SK-N-SH (cell line): ENCODE measurements at regions not wholly inside any gene's neighbourhood (a gene's known extent, or its start where the extent isn't known, plus 50 kb on each side); places are given as distances from the start of the nearest gene placed in this dataset.

Experiments used
- CTCF ChIA-PET: fragments of 300-600, 350-600 bp; formaldehyde crosslinking; extraction: SDS; loops from one replicate; lab custom pipeline; 2021; lab: Yijun Ruan, JAX
- POLR2A ChIA-PET: fragments of 350-600 bp; sonication (Branson Sonifier 250); formaldehyde crosslinking; extraction: SDS; loops from one replicate; lab custom pipeline; 2020; ENCODE audit warnings: antibody characterized with exemption, inconsistent platforms; lab: Yijun Ruan, JAX
- DNase-seq: peaks from one replicate; pipeline ENCODE4 v3.0.0; 2012
- H2AFZ ChIP-seq: fragments of 200-600 bp; sonication (generic); 2 replicates; pipeline ENCODE4 v1.8.1; 2016; ENCODE audit warnings: antibody characterized with exemption, mild to moderate bottlenecking, low read depth
- H3F3A ChIP-seq: fragments of 200-600 bp; sonication (generic); replicated peaks from 2 replicates; pipeline ENCODE3; 2016; ENCODE audit warnings: antibody characterized with exemption, mild to moderate bottlenecking; ENCODE audit not compliant: insufficient read depth
- H3K27ac ChIP-seq, 2 experiments: fragments of 200-500 bp in 1 of 2; fragments of 200-600 bp in 1 of 2; sonication (Bioruptor generic) in 1 of 2; sonication (generic), shearing (Covaris generic) in 1 of 2; 2 replicates each; pipeline versions ENCODE4 v1.5.1 to v1.6.1; 2014 to 2016; ENCODE audit warnings: low read depth in 2 of 2, inconsistent platforms in 1 of 2, low read length in 1 of 2, mild to moderate bottlenecking in 1 of 2, mixed read lengths in 1 of 2
- H3K27me3 ChIP-seq: fragments of 200-600 bp; sonication (generic), shearing (Covaris generic); 2 replicates; pipeline ENCODE4 v1.6.1; 2016; ENCODE audit warnings: mixed run types; ENCODE audit not compliant: insufficient read depth
- H3K36me3 ChIP-seq, 2 experiments: fragments of 200-500 bp in 1 of 2; fragments of 200-600 bp in 1 of 2; sonication (Bioruptor generic) in 1 of 2; sonication (generic) in 1 of 2; replicated peaks in 1 of 2; 2 replicates each; pipeline versions ENCODE3 to v1.5.1; 2014 to 2016; ENCODE audit warnings: low read length in 1 of 2, mild to moderate bottlenecking in 1 of 2; ENCODE audit not compliant: insufficient read depth in 2 of 2, control insufficient read depth in 1 of 2
- H3K4me1 ChIP-seq, 2 experiments: fragments of 200-500 bp in 1 of 2; fragments of 200-600 bp in 1 of 2; sonication (Bioruptor generic) in 1 of 2; sonication (generic), shearing (Covaris generic) in 1 of 2; 2 replicates each; pipeline versions ENCODE4 v1.5.1 to v1.6.1; 2014 to 2016; ENCODE audit warnings: low read depth in 1 of 2, low read length in 1 of 2, mixed run types in 1 of 2; ENCODE audit not compliant: insufficient read depth in 2 of 2, control insufficient read depth in 1 of 2
- H3K4me2 ChIP-seq: fragments of 200-600 bp; sonication (generic), shearing (Covaris generic); 2 replicates; pipeline ENCODE4 v1.6.1; 2017; ENCODE audit warnings: mixed run types
- H3K4me3 ChIP-seq, 2 experiments: fragments of 200-500 bp in 1 of 2; fragments of 200-600 bp in 1 of 2; sonication (Bioruptor generic) in 1 of 2; sonication (generic), shearing (Covaris generic) in 1 of 2; 2 replicates each; pipeline versions ENCODE4 v1.5.1 to v1.8.1; 2014 to 2016; ENCODE audit warnings: low read depth in 2 of 2, inconsistent platforms in 1 of 2, low read length in 1 of 2, mild to moderate bottlenecking in 1 of 2, mixed read lengths in 1 of 2, moderate library complexity in 1 of 2
- H3K79me2 ChIP-seq: fragments of 200-600 bp; sonication (generic); 2 replicates; pipeline ENCODE4 v1.8.1; 2017; ENCODE audit warnings: mild to moderate bottlenecking; ENCODE audit not compliant: insufficient read depth
- H3K9ac ChIP-seq: fragments of 200-600 bp; sonication (generic); 2 replicates; pipeline ENCODE4 v1.6.1; 2017; ENCODE audit warnings: mixed run types
- H3K9me2 ChIP-seq: fragments of 200-600 bp; sonication (generic); 2 replicates; pipeline ENCODE4 v1.6.1; 2017; ENCODE audit warnings: mixed run types
- H3K9me3 ChIP-seq: fragments of 200-600 bp; sonication (generic); 2 replicates; pipeline ENCODE4 v1.6.1; 2017; ENCODE audit warnings: mixed run types, mild to moderate bottlenecking, moderate library complexity
- H4K20me1 ChIP-seq: fragments of 200-600 bp; sonication (generic); 2 replicates; pipeline ENCODE4 v1.6.1; 2017; ENCODE audit warnings: mild to moderate bottlenecking, mixed run types; ENCODE audit not compliant: insufficient read depth
- FOXM1 ChIP-seq: IDR thresholded peaks from 2 replicates; pipeline ENCODE4 v1.4.0; 2012; ENCODE audit warnings: low read depth, mild to moderate bottlenecking
- GABPA ChIP-seq: IDR thresholded peaks from 2 replicates; pipeline ENCODE4 v1.4.0; 2012; ENCODE audit warnings: low read depth, mild to moderate bottlenecking
- GATA2 ChIP-seq: sonication (generic); formaldehyde crosslinking; IDR thresholded peaks from 2 replicates; pipeline ENCODE4 v1.5.0; 2020; ENCODE audit warnings: mild to moderate bottlenecking, missing genetic modification reagents
- MAX ChIP-seq: IDR thresholded peaks from 2 replicates; pipeline ENCODE4 v1.4.0; 2012; ENCODE audit warnings: low read depth
- MEF2A ChIP-seq: IDR thresholded peaks from 2 replicates; pipeline ENCODE4 v1.4.0; 2012; ENCODE audit warnings: low read depth, borderline replicate concordance
- MXI1 ChIP-seq: IDR thresholded peaks from 2 replicates; pipeline ENCODE4 v1.6.1; 2012; ENCODE audit warnings: mild to moderate bottlenecking, low read depth, low read length, improper control_type of control experiment
- RAD21 ChIP-seq: IDR thresholded peaks from 2 replicates; pipeline ENCODE4 v1.6.1; 2012; ENCODE audit warnings: mild to moderate bottlenecking, low read length
- REST ChIP-seq: IDR thresholded peaks from 2 replicates; pipeline ENCODE4 v1.6.1; 2012; ENCODE audit warnings: mild to moderate bottlenecking, low read depth, low read length, moderate library complexity
- TAF1 ChIP-seq: IDR thresholded peaks from 2 replicates; pipeline ENCODE4 v1.6.1; 2012; ENCODE audit warnings: low read depth, mild to moderate bottlenecking, low read length, moderate library complexity, borderline replicate concordance
- YY1 ChIP-seq: IDR thresholded peaks from 2 replicates; pipeline ENCODE4 v1.4.0; 2012; ENCODE audit warnings: low read depth, mild to moderate bottlenecking
- ZBTB33 ChIP-seq: IDR thresholded peaks from 2 replicates; pipeline ENCODE4 v1.4.0; 2012; ENCODE audit warnings: low read depth, borderline replicate concordance
- WGBS: methylation state at CpG from one replicate; pipeline ENCODE4 v1.1.6; 2017; ENCODE audit warnings: low lambda C conversion rate; 5-methylcytosine and 5-hydroxymethylcytosine counted together

- H3K4me1 ChIP-seq, result peaks cover 0 to 9% of the 10 kb centered on the region in 2 experiments; a peak in 2 of 4 replicates
- H2AFZ ChIP-seq, result no peak overlapping the region
- TF ChIP-seq REST (no peak), GATA2 (no peak)
- H3F3A ChIP-seq, result no peaks in the 10 kb centered on the region
- no peaks in the 10 kb centered on the region for H3K9me2 ChIP-seq
- no peak overlapping the region for H3K4me2 ChIP-seq
- no peaks in the 10 kb centered on the region for H3K79me2 ChIP-seq
- no peak overlapping the region for H3K27ac ChIP-seq
- CTCF ChIA-PET, result interaction anchor here (1.2 to 2.3 kb wide), 2 partner anchors 19 to 21 kb away, joined by 3 to 13 read pairs; no protein-coding TSS in a partner anchor
- DNase-seq, result no peak
- no peak overlapping the region for H3K9ac ChIP-seq
- H4K20me1 ChIP-seq, result no peaks in the 10 kb centered on the region
- POLR2A ChIA-PET, result no interaction called here
- no peaks in the 10 kb centered on the region for H3K9me3 ChIP-seq
- WGBS, result 59% methylated on average over 1 of the region's 1 CpG
- no peaks in the 10 kb centered on the region for H3K27me3 ChIP-seq
- no peaks in the 10 kb centered on the region for H3K36me3 ChIP-seq
- no peak overlapping the region for H3K4me3 ChIP-seq
These were observed 330.0 kb upstream of the PKDCC start for GRCh38 chr2:41717839-41718238.

- no peaks in the 10 kb centered on the region for H3K79me2 ChIP-seq
- CTCF ChIA-PET, result interaction anchor here (1.2 to 2.7 kb wide), 2 partner anchors 20 to 22 kb away, joined by 3 to 20 read pairs; no protein-coding TSS in a partner anchor
- no peak overlapping the region for H3K27ac ChIP-seq
- POLR2A ChIA-PET, result no interaction called here
- peaks cover 0 to 9% of the 10 kb centered on the region in 2 experiments; a peak in 2 of 4 replicates for H3K4me1 ChIP-seq
- no peaks in the 10 kb centered on the region for H3F3A ChIP-seq
- no peak overlapping the region for H3K9ac ChIP-seq
- H3K9me2 ChIP-seq, result no peaks in the 10 kb centered on the region
- 87% methylated on average over 1 of the region's 1 CpG for WGBS
- no peaks in the 10 kb centered on the region for H3K27me3 ChIP-seq
- TF ChIP-seq GATA2 (no peak), GABPA (no peak), YY1 (no peak), MXI1 (no peak), MEF2A (no peak), MAX (no peak), TAF1 (no peak), ZBTB33 (no peak), FOXM1 (no peak), RAD21 (no peak)
- no peak overlapping the region for H2AFZ ChIP-seq
- H3K4me2 ChIP-seq, result no peak overlapping the region
- no peaks in the 10 kb centered on the region for H4K20me1 ChIP-seq
- no peaks in the 10 kb centered on the region for H3K36me3 ChIP-seq
- no peak overlapping the region for H3K4me3 ChIP-seq
- no peaks in the 10 kb centered on the region for H3K9me3 ChIP-seq
- no peak for DNase-seq
These were observed 329.1 kb upstream of the PKDCC start for GRCh38 chr2:41718705-41719104.
